GM12878 (cell line): ENCODE measurements at regions not wholly inside any gene's neighbourhood (a gene's known extent, or its start where the extent isn't known, plus 50 kb on each side); places are given as distances from the start of the nearest gene placed in this dataset.

Experiments
- ATAC-seq: fragments of 200-7000 bp; cut with Tn5 transposase; 3 replicates; pipeline ENCODE4 v1.9.1; 2020; ENCODE audit warnings: mild to moderate bottlenecking, moderate library complexity
- BruUV-seq: library from RNA; stranded (reverse); fragments of 400-500 nt; replicated peaks from 2 replicates; lab custom pipeline; 2021; lab: Mats Ljungman, UMichigan
- CTCF ChIA-PET: fragments of 300-600 bp; sonication (Branson Sonifier 250); formaldehyde crosslinking; extraction: SDS; loops from one replicate; lab custom pipeline; 2021; ENCODE audit warnings: inconsistent platforms; lab: Yijun Ruan, JAX
- POLR2A ChIA-PET: fragments of 350-600 bp; formaldehyde crosslinking; extraction: SDS; loops from one replicate; lab custom pipeline; 2021; ENCODE audit warnings: inconsistent platforms; lab: Charles Lee
- RAD21 ChIA-PET: fragments of 300-600 bp; sonication (Branson Sonifier 250); formaldehyde crosslinking; loops from one replicate; lab custom pipeline; 2023; ENCODE audit warnings: antibody characterized with exemption; ENCODE audit not compliant: unreplicated experiment; lab: Charles Lee
- SMC1A ChIA-PET: fragments of 300-600 bp; sonication (Branson Sonifier 250); formaldehyde crosslinking; loops from one replicate; lab custom pipeline; 2023; ENCODE audit not compliant: unreplicated experiment, uncharacterized antibody; lab: Charles Lee
- DNase-seq: peaks from one replicate; pipeline ENCODE4 v3.0.0-alpha.2; 2011; ENCODE audit warnings: low read depth, low spot score
- FAIRE-seq: peaks from 3 replicates; lab custom pipeline; 2011; peaks lifted over from hg19 to GRCh38; lab: Jason Lieb, UNC
- H2AFZ ChIP-seq: 2 replicates; pipeline ENCODE4 v1.6.0; 2011; ENCODE audit warnings: low read depth, low read length, control low read depth; ENCODE audit not compliant: control insufficient read depth
- H3K27ac ChIP-seq: 2 replicates; pipeline ENCODE4 v1.5.1; 2011; ENCODE audit warnings: control low read depth; ENCODE audit not compliant: control insufficient read depth, insufficient read depth
- H3K27me3 ChIP-seq, 2 experiments: replicated peaks in 1 of 2; 2 replicates each; pipeline versions ENCODE4 v1.6.0 to v1.6.1; 2011; ENCODE audit warnings: low read length in 1 of 2; ENCODE audit not compliant: control insufficient read depth in 2 of 2, insufficient read depth in 2 of 2
- H3K36me3 ChIP-seq, 2 experiments: 2 replicates each; pipeline ENCODE4 v1.5.1; 2011; ENCODE audit warnings: low read length in 1 of 2; ENCODE audit not compliant: control insufficient read depth in 2 of 2, insufficient read depth in 2 of 2
- H3K4me1 ChIP-seq: 2 replicates; pipeline ENCODE4 v1.6.1; 2011; ENCODE audit warnings: mild to moderate bottlenecking, low read length, moderate library complexity, mixed read lengths; ENCODE audit not compliant: control insufficient read depth, insufficient read depth
- H3K4me2 ChIP-seq: 2 replicates; pipeline ENCODE4 v1.6.0; 2011; ENCODE audit warnings: control low read depth; ENCODE audit not compliant: control insufficient read depth, insufficient read depth
- H3K4me3 ChIP-seq: fragments of 200-600 bp; sonication (generic); 2 replicates; pipeline ENCODE4 v1.5.1; 2016
- H3K79me2 ChIP-seq: 2 replicates; pipeline ENCODE4 v1.6.0; 2011; ENCODE audit warnings: low read length; ENCODE audit not compliant: control insufficient read depth, insufficient read depth
- H3K9ac ChIP-seq: 2 replicates; pipeline ENCODE4 v1.8.0; 2011; ENCODE audit warnings: low read length, control low read depth, mixed read lengths; ENCODE audit not compliant: control insufficient read depth, insufficient read depth
- H3K9me3 ChIP-seq: replicated peaks from 3 replicates; pipeline ENCODE4 v1.5.1; 2011; ENCODE audit warnings: mild to moderate bottlenecking, low read length; ENCODE audit not compliant: control insufficient read depth, insufficient read depth
- H4K20me1 ChIP-seq: 2 replicates; pipeline ENCODE4 v1.6.0; 2011; ENCODE audit not compliant: control insufficient read depth, insufficient read depth
- CBFB ChIP-seq: IDR thresholded peaks from 2 replicates; pipeline ENCODE4 v1.6.1; 2016; ENCODE audit warnings: antibody characterized with exemption, low read depth
- FOS ChIP-seq: IDR thresholded peaks from 3 replicates; pipeline ENCODE4 v1.6.1; 2011; ENCODE audit warnings: borderline replicate concordance; ENCODE audit not compliant: insufficient read length; ENCODE audit errors: extremely low read depth
- KDM1A ChIP-seq: fragments of 200-600 bp; sonication (generic); IDR thresholded peaks from 2 replicates; pipeline ENCODE4 v1.6.1; 2016; ENCODE audit warnings: borderline replicate concordance
- LARP7 ChIP-seq: fragments of 450-650 bp; IDR thresholded peaks from 2 replicates; pipeline ENCODE4 v1.6.1; 2017; ENCODE audit warnings: mild to moderate bottlenecking
- ZBED1 ChIP-seq: IDR thresholded peaks from 2 replicates; pipeline ENCODE4 v1.6.1; 2016; ENCODE audit warnings: borderline replicate concordance
- ZNF24 ChIP-seq: fragments of 450-650 bp; IDR thresholded peaks from 2 replicates; pipeline ENCODE4 v1.6.1; 2017; ENCODE audit warnings: antibody characterized with exemption, mild to moderate bottlenecking
- ZNF274 ChIP-seq: IDR thresholded peaks from one replicate; pipeline ENCODE4 v1.8.0; 2011; ENCODE audit not compliant: insufficient read length, insufficient read depth
- WGBS: methylation state at CpG from one replicate; pipeline ENCODE4 v1.1.6; 2016; ENCODE audit warnings: low lambda C conversion rate; ENCODE audit not compliant: insufficient replicate concordance, insufficient coverage; ENCODE audit errors: missing lambda C conversion rate; 5-methylcytosine and 5-hydroxymethylcytosine counted together
- in situ Hi-C: fragments of 300-500 bp; cut with MboI; formaldehyde crosslinking; loops from 9 replicates; pipeline ENCODE4 v1.14.3; 2018; ENCODE audit warnings: mixed read lengths
- intact Hi-C: fragments of 100-400 bp; cut with micrococcal nuclease; formaldehyde crosslinking; loops from one replicate; pipeline ENCODE4 v1.14.2; 2022; ENCODE audit not compliant: unreplicated experiment
- TF ChIP-seq, protein P1 (sequence below): fragments of 450-650 bp; IDR thresholded peaks from 2 replicates; pipeline ENCODE4 v1.6.1; 2017; ENCODE audit warnings: mild to moderate bottlenecking, low read depth, inconsistent platforms; ENCODE audit not compliant: poor library complexity, severe bottlenecking

DNA sequence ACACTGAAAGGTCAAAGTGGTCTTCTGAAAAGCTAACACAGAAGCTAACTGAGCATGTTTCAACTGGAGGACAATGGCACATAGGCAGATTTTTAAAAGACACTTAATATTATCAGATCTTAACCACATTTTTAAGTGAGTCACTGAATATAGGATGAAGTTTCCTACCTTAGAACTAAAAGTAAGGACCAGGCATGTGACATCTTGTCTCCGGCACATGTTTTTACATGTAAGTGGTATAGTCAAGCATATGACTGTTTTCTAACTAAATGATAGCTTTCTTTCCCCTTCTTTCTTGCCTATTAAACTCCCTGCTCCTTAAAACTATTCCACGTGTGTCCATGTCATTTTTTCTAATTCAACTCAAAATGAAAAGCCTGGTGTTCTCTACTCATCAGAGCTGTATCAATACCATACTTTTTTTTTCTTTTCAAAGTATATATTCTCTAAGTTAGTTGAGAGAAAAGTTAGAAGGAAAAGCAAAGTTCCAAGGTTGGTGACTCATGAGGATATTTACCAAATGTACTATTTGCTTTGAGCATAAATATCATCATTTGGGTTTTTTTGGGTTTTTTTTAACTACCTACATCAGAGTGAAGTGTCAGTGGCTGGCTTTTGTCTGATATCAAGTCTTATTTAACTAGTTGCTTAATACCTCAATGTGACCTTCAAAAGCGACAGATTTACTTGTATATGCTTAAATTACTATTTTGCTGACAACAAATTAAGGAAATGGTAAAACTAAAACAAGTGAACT, 127.5 kb downstream of the CRPPA start:
- ChIA-PET POLR2A (no interaction called here), RAD21 (no interaction called here), SMC1A (no interaction called here)
- intact Hi-C loops = no loop called here
- Histone ChIP-seq H3K9me3 (no peaks in the 10 kb centered on the region), H4K20me1 (no peaks in the 10 kb centered on the region), H3K79me2 (no peaks in the 10 kb centered on the region), H3K36me3 (no peaks in the 10 kb centered on the region), H3K27me3 (no peaks in the 10 kb centered on the region), H3K4me1 (no peaks in the 10 kb centered on the region), H2AFZ (no peak overlapping the region), H3K4me2 (no peak overlapping the region), H3K27ac (no peak overlapping the region), H3K4me3 (no peak overlapping the region)
- DNase-seq = no peak
- FAIRE-seq = no peak
- in situ Hi-C loops = no loop called here
- 33% methylated on average over 3 of the region's 3 CpGs for WGBS
- no peak for ATAC-seq
- TF ChIP-seq LARP7 (no peak), KDM1A (no peak), ZNF24 (no peak), CBFB (no peak)
- TF ChIP-seq, protein P1, sequence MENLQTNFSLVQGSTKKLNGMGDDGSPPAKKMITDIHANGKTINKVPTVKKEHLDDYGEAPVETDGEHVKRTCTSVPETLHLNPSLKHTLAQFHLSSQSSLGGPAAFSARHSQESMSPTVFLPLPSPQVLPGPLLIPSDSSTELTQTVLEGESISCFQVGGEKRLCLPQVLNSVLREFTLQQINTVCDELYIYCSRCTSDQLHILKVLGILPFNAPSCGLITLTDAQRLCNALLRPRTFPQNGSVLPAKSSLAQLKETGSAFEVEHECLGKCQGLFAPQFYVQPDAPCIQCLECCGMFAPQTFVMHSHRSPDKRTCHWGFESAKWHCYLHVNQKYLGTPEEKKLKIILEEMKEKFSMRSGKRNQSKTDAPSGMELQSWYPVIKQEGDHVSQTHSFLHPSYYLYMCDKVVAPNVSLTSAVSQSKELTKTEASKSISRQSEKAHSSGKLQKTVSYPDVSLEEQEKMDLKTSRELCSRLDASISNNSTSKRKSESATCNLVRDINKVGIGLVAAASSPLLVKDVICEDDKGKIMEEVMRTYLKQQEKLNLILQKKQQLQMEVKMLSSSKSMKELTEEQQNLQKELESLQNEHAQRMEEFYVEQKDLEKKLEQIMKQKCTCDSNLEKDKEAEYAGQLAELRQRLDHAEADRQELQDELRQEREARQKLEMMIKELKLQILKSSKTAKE = no peak
- TF ChIP-seq, all 136 proteins: peak for 0
- no TSS peak for BruUV-seq
- H3K9ac ChIP-seq = no peak overlapping the region
- CTCF ChIA-PET = no interaction called here

DNA sequence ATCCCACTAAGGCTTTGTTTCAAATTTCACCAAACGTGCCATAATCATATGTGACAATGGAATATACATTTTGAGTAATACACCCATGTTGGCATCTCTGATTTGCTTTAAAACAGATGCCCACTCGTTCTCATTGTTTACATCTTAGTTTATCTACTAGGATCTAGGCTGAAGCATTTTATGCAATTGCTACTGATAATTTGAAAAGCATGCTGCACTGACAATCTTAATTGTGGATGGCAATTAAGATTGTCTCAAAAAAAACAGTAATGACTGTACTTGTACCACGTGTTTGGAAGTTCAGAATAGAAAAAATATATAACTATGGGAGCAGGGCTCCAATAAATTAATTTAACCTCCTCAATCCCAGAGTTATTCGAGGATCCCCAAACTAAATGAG, 136.8 kb downstream of the CRPPA start:
- Histone ChIP-seq H3K36me3 (no peaks in the 10 kb centered on the region), H3K4me1 (no peaks in the 10 kb centered on the region), H3K9ac (no peak overlapping the region), H3K9me3 (no peaks in the 10 kb centered on the region), H3K27me3 (no peaks in the 10 kb centered on the region), H3K79me2 (no peaks in the 10 kb centered on the region), H3K4me3 (no peak overlapping the region), H3K27ac (no peak overlapping the region), H4K20me1 (no peaks in the 10 kb centered on the region), H2AFZ (no peak overlapping the region), H3K4me2 (no peak overlapping the region)
- CTCF ChIA-PET = no interaction called here
- RAD21 ChIA-PET = no interaction called here
- FAIRE-seq = no peak
- ATAC-seq = no peak
- POLR2A ChIA-PET = no interaction called here
- in situ Hi-C loops = no loop called here
- no peak for DNase-seq
- no TSS peak for BruUV-seq
- SMC1A ChIA-PET = no interaction called here
- 0% methylated on average over 4 of the region's 4 CpGs for WGBS
- TF ChIP-seq ZNF274 (no peak), FOS (no peak), ZBED1 (no peak)
- intact Hi-C loops = no loop called here
